ENCODE measurements at regions not wholly inside any gene's neighbourhood (a gene's known extent, or its start where the extent isn't known, plus 50 kb on each side); places are given as distances from the start of the nearest gene placed in this dataset.

- no peak for DNase-seq
Observed at GRCh38 chr3:23644099-23644498, 161.7 kb upstream of the UBE2E1 start.

GRCh38 chr3:23644676-23645075 is 161.1 kb upstream of the UBE2E1 start:
- DNase-seq, result no peak

GRCh38 chr3:23645533-23646183 is 160.1 kb upstream of the UBE2E1 start:
- no peak for DNase-seq

- no peak for DNase-seq
Observed at GRCh38 chr3:23646184-23646920, 159.4 kb upstream of the UBE2E1 start.

GRCh38 chr3:23647706-23648258 is 158.0 kb upstream of the UBE2E1 start:
- DNase-seq, result no peak

GRCh38 chr3:23648326-23648995 is 157.3 kb upstream of the UBE2E1 start:
- no peak for DNase-seq

GRCh38 chr3:23648996-23649395 is 156.8 kb upstream of the UBE2E1 start:
- no peak for DNase-seq

GRCh38 chr3:23649448-23649847 is 156.3 kb upstream of the UBE2E1 start:
- DNase-seq, result no peak

- DNase-seq, result no peak
Observed at GRCh38 chr3:23650371-23651140, 155.2 kb upstream of the UBE2E1 start.

GRCh38 chr3:23653647-23654525 is 151.9 kb upstream of the UBE2E1 start:
- no peak for DNase-seq

GRCh38 chr3:23654571-23654970 is 151.2 kb upstream of the UBE2E1 start:
- no peak for DNase-seq

GRCh38 chr3:23655749-23656148 is 150.0 kb upstream of the UBE2E1 start:
- DNase-seq, result no peak

- DNase-seq, result no peak
Observed at GRCh38 chr3:23656199-23656598, 149.6 kb upstream of the UBE2E1 start.

- no peak for DNase-seq
Observed at GRCh38 chr3:23656821-23657220, 148.9 kb upstream of the UBE2E1 start.

- no peak for DNase-seq
Observed at GRCh38 chr3:23657647-23658046, 148.1 kb upstream of the UBE2E1 start.

- no peak for DNase-seq
Observed at GRCh38 chr3:23659274-23659673, 146.5 kb upstream of the UBE2E1 start.

GRCh38 chr3:23659840-23660430 is 145.8 kb upstream of the UBE2E1 start:
- no peak for DNase-seq

- DNase-seq, result no peak
Observed at GRCh38 chr3:23662079-23662617, 143.6 kb upstream of the UBE2E1 start.

- DNase-seq, result no peak
Observed at GRCh38 chr3:23663246-23663645, 142.5 kb upstream of the UBE2E1 start.

- DNase-seq, result no peak
Observed at GRCh38 chr3:23663661-23664186, 142.0 kb upstream of the UBE2E1 start.

GRCh38 chr3:23664459-23664858 is 141.3 kb upstream of the UBE2E1 start:
- no peak for DNase-seq

Measured in stimulated activated CD4-positive, alpha-beta T cell treated with anti-CD3 and anti-CD28 coated beads, Interleukin-2, amount 100 ng/mL, for 48 hours (primary cell).